Common myeloid progenitor, CD34-positive (primary cell): ENCODE measurements at regions not wholly inside any gene's neighbourhood (a gene's known extent, or its start where the extent isn't known, plus 50 kb on each side); places are given as distances from the start of the nearest gene placed in this dataset.

Source experiments
- CTCF ChIA-PET: fragments of 350-600 bp; sonication (Branson Sonifier 250); formaldehyde crosslinking; loops from one replicate; lab custom pipeline; 2021; ENCODE audit warnings: antibody characterized with exemption; lab: Charles Lee
- POLR2A ChIA-PET: fragments of 350-600 bp; sonication (Branson Sonifier 250); formaldehyde crosslinking; loops from one replicate; lab custom pipeline; 2021; ENCODE audit warnings: antibody characterized with exemption; lab: Charles Lee
- DNase-seq, 3 donors: peaks; one replicate each; pipeline versions ENCODE4 v3.0.0 to v3.0.0-alpha.2; 2013
- H3K27ac ChIP-seq, 2 experiments: 1 replicate in 1 of 2; 2 replicates in 1 of 2; pipeline ENCODE4 v1.7.0; 2013; ENCODE audit warnings: inconsistent platforms in 2 of 2, low read length in 2 of 2, mild to moderate bottlenecking in 2 of 2, low read depth in 1 of 2, moderate library complexity in 1 of 2; ENCODE audit not compliant: severe bottlenecking in 2 of 2, insufficient read depth in 1 of 2, poor library complexity in 1 of 2
- H3K27me3 ChIP-seq, 5 experiments: replicated peaks in 2 of 5; 1 replicate in 3 of 5; 2 replicates in 2 of 5; pipeline versions ENCODE4 v1.6.1 to v1.7.0; 2013; ENCODE audit warnings: low read length in 4 of 5, mild to moderate bottlenecking in 2 of 5, moderate library complexity in 2 of 5, inconsistent platforms in 1 of 5; ENCODE audit not compliant: insufficient read depth in 5 of 5, control insufficient read depth in 4 of 5
- H3K36me3 ChIP-seq, 4 experiments: 1 replicate in 2 of 4; 2 replicates in 2 of 4; pipeline versions ENCODE4 v1.6.1 to v1.7.0; 2013; ENCODE audit warnings: low read length in 3 of 4, control low read depth in 1 of 4, mild to moderate bottlenecking in 1 of 4; ENCODE audit not compliant: control insufficient read depth in 4 of 4, insufficient read depth in 4 of 4
- H3K4me1 ChIP-seq, 4 experiments: 1 replicate in 3 of 4; 2 replicates in 1 of 4; pipeline versions ENCODE4 v1.6.1 to v1.7.1; 2013; ENCODE audit warnings: low read length in 3 of 4, mild to moderate bottlenecking in 3 of 4, control low read depth in 1 of 4, inconsistent platforms in 1 of 4, moderate library complexity in 1 of 4; ENCODE audit not compliant: control insufficient read depth in 4 of 4, insufficient read depth in 4 of 4; ENCODE audit errors: control extremely low read depth in 1 of 4
- H3K4me3 ChIP-seq, 7 experiments: 1 replicate in 4 of 7; 2 replicates in 3 of 7; pipeline versions ENCODE4 v1.5.1 to v1.7.0; 2013; ENCODE audit warnings: mild to moderate bottlenecking in 7 of 7, low read length in 6 of 7, moderate library complexity in 6 of 7, inconsistent platforms in 2 of 7, low read depth in 2 of 7, control low read depth in 1 of 7; ENCODE audit not compliant: insufficient read depth in 4 of 7, control insufficient read depth in 1 of 7; ENCODE audit errors: extremely low read depth in 1 of 7
- H3K9me3 ChIP-seq, 5 experiments: 1 replicate in 4 of 5; 2 replicates in 1 of 5; pipeline versions ENCODE4 v1.6.1 to v1.7.1; 2013; ENCODE audit warnings: low read length in 4 of 5, mild to moderate bottlenecking in 2 of 5, inconsistent platforms in 1 of 5, low read depth in 1 of 5, moderate library complexity in 1 of 5; ENCODE audit not compliant: control insufficient read depth in 4 of 5, insufficient read depth in 2 of 5; ENCODE audit errors: control extremely low read depth in 1 of 5
- WGBS: methylation state at CpG from one replicate; pipeline ENCODE4 v1.1.5; 2013; ENCODE audit not compliant: insufficient coverage; 5-methylcytosine and 5-hydroxymethylcytosine counted together

- CTCF ChIA-PET: no interaction called here
- WGBS: no CpG with 5 or more reads among the region's 2 CpGs
- POLR2A ChIA-PET: no interaction called here
These were observed 204.7 kb downstream of the BCL11B start for GRCh38 chr14:99067141-99067920.

GRCh38 chr14:99067927-99068326 lies 204.1 kb downstream of the BCL11B start:
- Histone ChIP-seq H3K36me3 (no peaks in the 10 kb centered on the region), H3K9me3 (peaks cover 0 to 9% (median 0%) of the 10 kb centered on the region in 5 experiments), H3K4me1 (no peaks in the 10 kb centered on the region), H3K27me3 (peaks cover 0 to 2% (median 0%) of the 10 kb centered on the region in 5 experiments), H3K27ac (no peak overlapping the region), H3K4me3 (no peak overlapping the region)
- POLR2A ChIA-PET: no interaction called here
- CTCF ChIA-PET: no interaction called here
- 92% methylated on average over 3 of the region's 5 CpGs for WGBS
- no peak for DNase-seq

More at GRCh38 chr14:99067141-99067920, 204.7 kb downstream of the BCL11B start:
- peaks cover 0 to 4% (median 0%) of the 10 kb centered on the region in 5 experiments for H3K27me3 ChIP-seq
- no peak for DNase-seq
- H3K9me3 ChIP-seq: peaks cover 0 to 9% (median 0%) of the 10 kb centered on the region in 5 experiments
- no peaks in the 10 kb centered on the region for H3K36me3 ChIP-seq
- no peak overlapping the region for H3K4me3 ChIP-seq
- H3K27ac ChIP-seq: no peak overlapping the region
- no peaks in the 10 kb centered on the region for H3K4me1 ChIP-seq

GRCh38 chr14:99069946-99070345 lies 202.1 kb downstream of the BCL11B start:
- peaks cover 0 to 9% (median 2%) of the 10 kb centered on the region in 5 experiments for H3K9me3 ChIP-seq
- H3K27me3 ChIP-seq: no peaks in the 10 kb centered on the region
- H3K36me3 ChIP-seq: no peaks in the 10 kb centered on the region
- POLR2A ChIA-PET: no interaction called here
- CTCF ChIA-PET: no interaction called here
- DNase-seq: no peak
- peaks cover 0 to 2% (median 0%) of the 10 kb centered on the region in 4 experiments for H3K4me1 ChIP-seq
- 74% methylated on average over 3 of the region's 3 CpGs for WGBS
- no peak overlapping the region for H3K27ac ChIP-seq
- H3K4me3 ChIP-seq: no peak overlapping the region

GRCh38 chr14:99072433-99072832 lies 199.6 kb downstream of the BCL11B start:
- no peak overlapping the region for H3K27ac ChIP-seq
- CTCF ChIA-PET: interaction anchor here (1.1 kb wide), 1 partner anchor 18 kb away, joined by 3 read pairs; no protein-coding TSS in a partner anchor
- H3K36me3 ChIP-seq: no peaks in the 10 kb centered on the region
- no peak overlapping the region for H3K4me3 ChIP-seq
- peaks cover 0 to 5% (median 4%) of the 10 kb centered on the region in 5 experiments for H3K9me3 ChIP-seq
- WGBS: 93% methylated on average over 9 of the region's 12 CpGs
- POLR2A ChIA-PET: no interaction called here
- H3K4me1 ChIP-seq: peaks cover 0 to 4% (median 0%) of the 10 kb centered on the region in 4 experiments
- H3K27me3 ChIP-seq: peaks cover 0 to under 1% (median 0%) of the 10 kb centered on the region in 5 experiments
- no peak for DNase-seq

GRCh38 chr14:99072956-99073355 lies 199.0 kb downstream of the BCL11B start:
- ChIA-PET POLR2A (no interaction called here), CTCF (interaction anchor here (1.1 kb wide), 1 partner anchor 17 kb away, joined by 3 read pairs; no protein-coding TSS in a partner anchor)
- peaks cover 0 to 5% (median 4%) of the 10 kb centered on the region in 5 experiments for H3K9me3 ChIP-seq
- no peak overlapping the region for H3K4me3 ChIP-seq
- H3K27ac ChIP-seq: no peak overlapping the region
- H3K27me3 ChIP-seq: peaks cover 0 to 1% (median 0%) of the 10 kb centered on the region in 5 experiments
- H3K36me3 ChIP-seq: no peaks in the 10 kb centered on the region
- peaks cover 0 to 4% (median 0%) of the 10 kb centered on the region in 4 experiments for H3K4me1 ChIP-seq
- no peak for DNase-seq
- WGBS: 86% methylated on average over 5 of the region's 6 CpGs

- ChIA-PET CTCF (no interaction called here), POLR2A (no interaction called here)
- no peak overlapping the region for H3K27ac ChIP-seq
- no peaks in the 10 kb centered on the region for H3K36me3 ChIP-seq
- no peak overlapping the region for H3K4me3 ChIP-seq
- peaks cover 0 to 1% (median 0%) of the 10 kb centered on the region in 5 experiments for H3K27me3 ChIP-seq
- no peak for DNase-seq
- H3K4me1 ChIP-seq: peaks cover 0 to 4% (median 0%) of the 10 kb centered on the region in 4 experiments
- peaks cover 0 to 5% (median 4%) of the 10 kb centered on the region in 5 experiments for H3K9me3 ChIP-seq
- 90% methylated on average over 4 of the region's 6 CpGs for WGBS
These were observed 198.6 kb downstream of the BCL11B start for GRCh38 chr14:99073431-99073830.

- CTCF ChIA-PET: no interaction called here
- no peaks in the 10 kb centered on the region for H3K36me3 ChIP-seq
- H3K4me1 ChIP-seq: peaks cover 0 to 4% (median 0%) of the 10 kb centered on the region in 4 experiments
- no peak overlapping the region for H3K27ac ChIP-seq
- peaks cover 0 to 5% (median 4%) of the 10 kb centered on the region in 5 experiments for H3K9me3 ChIP-seq
- peak overlapping the region in 1 of 7 experiments; percentile 13 for H3K4me3 ChIP-seq
- DNase-seq: peak in 2 of 3 donors; percentile 27 to 42
- WGBS: 68% methylated on average over 11 of the region's 11 CpGs
- H3K27me3 ChIP-seq: peaks cover 0 to 1% (median 0%) of the 10 kb centered on the region in 5 experiments
- POLR2A ChIA-PET: no interaction called here
These were observed 196.9 kb downstream of the BCL11B start for GRCh38 chr14:99075061-99075460.
